ENCODE measurements at regions not wholly inside any gene's neighbourhood (a gene's known extent, or its start where the extent isn't known, plus 50 kb on each side); places are given as distances from the start of the nearest gene placed in this dataset.
"Not testable (repeated sequence)": the region's sequence is repeated elsewhere in the genome, so short reads cannot be mapped to it uniquely, and the experiment has no call there.

DNA sequence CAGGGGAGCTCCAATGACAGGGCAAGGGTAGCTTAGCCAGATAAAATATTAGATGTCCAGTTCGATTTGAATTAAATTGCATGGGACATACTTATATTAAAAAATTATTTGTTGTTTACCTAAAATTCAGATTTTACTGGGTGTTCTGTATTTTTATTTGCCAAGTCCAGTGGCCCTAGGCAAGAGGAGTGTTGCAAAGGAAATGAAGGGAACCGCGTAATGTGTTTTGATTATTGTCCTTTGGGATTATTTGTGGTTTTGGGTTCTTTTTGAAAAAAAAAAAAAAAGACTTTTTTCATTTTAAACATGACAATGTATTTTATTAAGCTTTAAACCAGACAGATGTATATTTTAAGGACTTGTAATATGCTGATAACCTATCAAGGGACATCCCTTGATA is 179.3 kb downstream of the C9orf152 start:
- DNase-seq: no peak

DNA sequence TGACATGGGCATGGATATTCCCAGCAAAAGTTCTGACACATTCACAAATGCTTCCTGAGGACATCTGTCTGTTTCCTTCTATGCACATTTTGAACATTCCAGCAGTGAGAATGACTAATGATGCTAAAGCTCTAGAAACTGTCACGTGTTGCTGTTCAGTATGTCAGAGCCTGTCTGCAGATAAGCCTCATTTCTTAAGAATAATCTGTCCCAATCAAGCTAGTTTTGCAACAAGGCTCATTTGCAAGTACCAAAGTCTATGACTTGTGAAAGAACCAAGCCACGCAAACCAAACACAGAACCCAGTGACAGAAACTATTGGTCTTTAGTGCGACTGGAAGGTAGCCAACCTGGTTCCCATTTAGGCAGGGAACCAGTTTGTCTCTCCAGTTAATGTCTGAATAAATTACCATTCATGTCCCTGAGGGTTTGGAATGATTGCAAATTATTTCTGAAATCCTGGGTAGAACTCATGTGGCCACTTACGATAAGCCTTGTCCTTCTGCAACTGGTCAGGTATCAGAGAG is 178.5 kb downstream of the C9orf152 start:
- no peak for DNase-seq

DNA sequence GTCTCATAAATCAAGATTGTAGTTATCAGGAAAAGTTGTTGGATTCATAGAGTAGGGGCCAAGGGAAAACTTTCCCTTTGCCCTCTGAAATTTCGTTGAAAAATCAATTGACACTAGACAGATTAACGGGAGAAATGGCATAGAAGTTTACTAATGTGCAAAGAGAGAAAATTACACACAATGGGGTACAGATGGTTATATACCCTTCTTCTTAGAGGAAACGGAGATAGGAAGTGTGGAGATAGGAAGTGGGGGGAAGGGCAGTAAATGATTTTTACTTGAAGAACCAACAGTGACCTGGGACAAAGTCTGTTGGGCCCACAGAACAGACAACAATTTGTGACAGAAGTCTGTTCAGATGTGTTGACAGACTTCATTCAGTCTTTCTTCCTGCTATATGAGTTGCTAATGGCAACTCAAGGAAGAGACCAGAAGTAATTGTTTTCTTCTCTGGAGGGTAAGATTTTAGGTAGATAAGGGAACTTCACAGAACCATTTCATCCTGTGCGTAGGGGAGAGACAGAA is 177.9 kb downstream of the C9orf152 start:
- no peak for DNase-seq

DNA sequence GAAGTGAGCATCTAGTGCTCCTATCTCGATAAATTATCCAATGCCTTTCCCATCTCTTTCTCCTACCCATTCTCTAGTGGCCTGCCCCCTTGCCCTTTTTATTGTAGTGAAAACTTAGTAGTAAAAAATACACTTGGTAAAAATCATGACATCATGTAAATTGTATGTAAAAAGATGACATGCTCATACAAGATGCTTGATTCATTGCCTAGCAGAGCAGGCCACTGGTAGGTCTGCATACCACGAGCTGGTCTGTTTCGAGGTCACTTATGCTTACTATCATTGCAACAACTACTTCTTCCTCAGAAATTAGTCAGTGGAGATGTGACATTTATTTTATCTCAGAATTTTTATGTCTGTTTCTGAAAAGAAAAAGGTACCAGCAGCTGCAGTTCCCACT is 177.3 kb downstream of the C9orf152 start:
- no peak for DNase-seq

DNA sequence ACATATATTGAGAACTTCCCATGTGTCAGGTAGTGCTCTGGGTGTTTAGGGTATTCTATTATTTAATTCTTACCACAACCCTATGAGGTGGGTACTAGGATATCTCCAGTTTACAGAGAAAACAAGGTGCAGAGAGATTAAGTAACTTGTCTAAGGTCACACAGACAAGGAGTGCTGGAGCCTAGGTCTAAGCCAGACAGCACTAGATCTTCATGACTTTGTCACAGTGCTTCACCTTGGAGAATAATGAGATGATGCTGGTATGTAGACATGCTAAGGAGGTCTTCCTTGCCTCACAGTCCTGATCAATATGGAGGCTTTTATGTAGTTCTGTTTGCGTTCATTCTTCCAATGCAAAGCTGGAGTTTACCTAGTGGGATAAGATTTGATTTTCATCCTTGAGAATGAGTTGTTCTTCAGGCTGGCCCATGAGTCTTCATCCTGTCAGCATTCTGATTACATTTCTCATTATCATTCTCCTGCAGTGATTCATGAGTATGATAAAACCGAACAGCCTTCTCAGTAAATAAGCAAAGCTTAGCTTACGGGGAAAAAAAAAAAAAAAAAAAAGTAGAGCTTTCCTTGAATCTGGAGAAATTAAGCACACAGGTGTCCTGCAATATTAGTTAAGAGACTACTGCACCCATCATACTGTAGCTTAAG is 176.3 kb downstream of the C9orf152 start:
- no peak for DNase-seq

DNA sequence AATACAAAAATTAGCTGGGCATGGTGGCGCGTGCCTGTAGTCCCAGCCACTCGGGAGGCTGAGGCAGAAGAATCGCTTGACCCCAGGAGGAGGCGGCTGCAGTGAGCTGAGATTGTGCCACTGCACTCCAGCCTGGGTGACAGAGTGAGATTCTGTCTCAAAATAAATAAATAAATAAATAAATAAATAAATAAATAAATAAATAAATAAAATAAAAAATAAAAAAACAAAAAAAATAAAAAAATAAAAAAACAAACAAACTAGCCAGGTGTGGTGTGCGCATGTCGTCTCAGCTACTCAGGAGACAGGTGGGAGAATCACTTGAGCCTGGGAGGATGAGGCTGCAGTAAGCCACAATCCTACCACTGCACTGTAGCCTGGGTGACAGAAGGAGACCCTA is 175.4 kb downstream of the C9orf152 start:
- not testable (repeated sequence) for DNase-seq

DNA sequence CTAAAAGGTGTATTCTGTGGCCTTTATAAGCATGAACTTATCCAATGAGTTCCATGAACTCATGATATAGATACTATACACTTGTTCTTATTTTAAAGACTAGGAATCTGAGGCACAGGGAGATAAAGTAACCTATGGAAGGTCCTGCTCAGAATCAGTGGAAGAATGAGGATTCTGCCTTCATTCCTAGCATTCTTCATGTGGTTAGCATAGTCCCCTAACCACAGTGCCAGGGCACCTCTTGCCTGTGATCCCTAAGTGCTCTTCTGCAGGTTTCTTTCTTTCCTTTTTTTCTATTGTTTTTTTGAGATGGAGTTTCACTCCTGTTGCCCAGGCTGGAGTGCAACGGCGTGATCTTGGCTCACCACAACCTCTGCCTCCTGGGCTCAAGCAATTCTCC is 174.1 kb downstream of the C9orf152 start:
- DNase-seq: no peak

DNA sequence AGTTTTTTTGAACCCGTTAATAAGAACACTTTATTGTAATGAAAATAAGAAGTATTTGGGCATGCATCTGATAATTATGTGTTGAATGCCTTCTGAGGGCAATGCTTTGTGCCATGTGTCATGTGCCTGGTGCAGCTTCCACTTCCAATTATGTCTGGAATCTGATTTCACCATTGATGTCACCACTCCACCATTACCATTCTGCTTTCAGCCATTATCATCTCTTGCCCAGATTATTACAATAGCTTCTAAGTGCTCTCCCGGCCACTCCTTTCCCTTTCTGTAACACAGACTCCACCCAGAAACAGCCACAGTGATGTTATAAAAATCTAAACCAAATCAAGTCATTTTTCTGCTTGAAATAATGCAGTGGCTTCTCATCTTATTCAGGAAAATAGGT is 171.7 kb downstream of the C9orf152 start:
- no peak for DNase-seq

DNA sequence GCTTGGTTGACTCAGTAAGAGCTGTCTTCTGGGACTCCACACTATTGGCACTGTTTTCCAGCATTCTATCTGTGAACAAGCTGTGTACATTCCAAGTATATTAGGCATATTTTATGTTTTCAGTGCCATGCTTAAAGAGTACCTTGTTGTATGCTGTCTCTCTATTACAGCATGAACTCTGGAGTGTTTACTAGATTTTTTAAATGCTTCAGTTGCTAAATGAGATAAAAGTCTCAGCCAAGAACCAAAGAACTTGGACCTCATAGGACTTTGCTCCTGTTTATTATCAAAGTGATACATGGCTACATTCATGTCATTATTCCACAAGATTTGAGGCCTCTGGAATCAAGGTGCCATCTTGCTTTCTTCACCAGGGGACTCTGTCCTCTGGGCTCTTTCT is 167.2 kb downstream of the C9orf152 start:
- DNase-seq: no peak

DNA sequence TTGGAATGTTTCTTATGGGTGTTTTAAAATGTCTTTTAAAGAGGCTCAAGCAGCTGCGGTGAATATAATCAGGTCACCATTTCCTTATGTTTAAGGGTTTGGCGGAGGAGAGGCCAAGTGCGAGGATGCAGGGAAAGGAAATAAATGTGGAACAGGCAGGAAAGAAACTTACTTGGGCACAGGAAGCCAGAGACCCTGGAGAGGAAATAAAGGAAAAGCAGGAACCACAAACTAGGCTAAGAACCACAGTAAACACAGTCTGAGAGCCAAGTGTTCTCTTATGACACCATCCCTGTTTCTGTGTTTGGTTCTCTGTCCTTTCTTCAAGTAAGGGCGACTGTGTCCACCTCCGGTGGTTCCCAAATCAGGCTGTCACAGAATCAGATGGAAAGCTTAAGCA is 166.5 kb downstream of the C9orf152 start:
- DNase-seq: no peak

DNA sequence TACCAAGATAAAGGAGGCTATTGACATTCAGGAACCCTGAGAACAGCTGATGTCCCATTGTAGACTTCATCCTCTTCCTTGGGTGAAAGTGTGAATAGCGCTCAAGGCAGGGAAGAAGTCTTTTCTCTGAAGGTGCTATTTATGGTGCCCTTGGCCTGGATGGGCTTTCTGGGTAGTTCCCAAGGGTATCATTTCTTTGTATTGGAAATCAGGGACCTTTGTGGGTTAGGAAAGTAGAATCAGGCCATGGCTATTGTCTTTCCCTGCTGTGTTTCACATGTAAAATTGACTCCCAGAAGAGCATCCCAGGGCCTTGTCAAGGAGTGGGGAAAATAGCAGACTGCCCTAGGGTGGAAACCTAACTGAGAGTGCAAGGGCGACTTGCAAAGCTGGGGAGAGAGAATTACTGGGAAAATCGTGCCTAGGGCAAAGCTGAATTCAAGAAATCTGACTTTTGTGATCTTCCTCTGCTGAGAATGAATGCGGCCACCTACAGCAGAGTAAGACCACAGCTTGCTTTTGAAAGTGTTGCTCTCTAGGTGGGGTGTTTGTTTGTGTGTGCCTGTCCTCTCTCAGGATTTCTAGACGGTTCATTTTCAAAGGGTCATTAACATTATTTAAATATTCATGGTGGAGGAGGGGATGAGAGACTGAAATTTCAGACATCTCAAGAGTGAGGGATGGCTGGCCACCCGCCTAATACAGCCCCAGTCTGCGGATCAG is 160.6 kb downstream of the C9orf152 start:
- no peak for DNase-seq

DNA sequence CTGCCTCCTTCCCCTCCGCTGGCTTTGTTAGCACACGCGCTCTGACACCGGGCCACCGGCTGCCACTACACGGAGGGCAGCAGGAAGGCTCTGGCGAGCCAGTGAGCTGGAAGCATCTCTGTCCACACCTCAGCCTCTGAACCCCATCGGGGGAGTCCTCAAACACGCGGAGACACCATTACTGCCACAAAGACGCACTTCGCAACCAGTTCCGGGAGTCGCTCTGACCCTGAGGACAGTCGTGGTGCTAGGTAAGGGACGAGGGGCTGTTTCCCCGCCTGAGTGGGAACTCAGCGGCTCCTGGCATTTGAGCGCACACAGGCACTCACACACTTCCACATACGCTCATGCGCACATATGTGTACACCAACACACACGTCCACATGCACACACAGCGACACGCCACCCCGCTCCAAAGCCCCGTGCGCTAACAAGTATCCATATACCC is 160.0 kb downstream of the C9orf152 start:
- no peak for DNase-seq

DNA sequence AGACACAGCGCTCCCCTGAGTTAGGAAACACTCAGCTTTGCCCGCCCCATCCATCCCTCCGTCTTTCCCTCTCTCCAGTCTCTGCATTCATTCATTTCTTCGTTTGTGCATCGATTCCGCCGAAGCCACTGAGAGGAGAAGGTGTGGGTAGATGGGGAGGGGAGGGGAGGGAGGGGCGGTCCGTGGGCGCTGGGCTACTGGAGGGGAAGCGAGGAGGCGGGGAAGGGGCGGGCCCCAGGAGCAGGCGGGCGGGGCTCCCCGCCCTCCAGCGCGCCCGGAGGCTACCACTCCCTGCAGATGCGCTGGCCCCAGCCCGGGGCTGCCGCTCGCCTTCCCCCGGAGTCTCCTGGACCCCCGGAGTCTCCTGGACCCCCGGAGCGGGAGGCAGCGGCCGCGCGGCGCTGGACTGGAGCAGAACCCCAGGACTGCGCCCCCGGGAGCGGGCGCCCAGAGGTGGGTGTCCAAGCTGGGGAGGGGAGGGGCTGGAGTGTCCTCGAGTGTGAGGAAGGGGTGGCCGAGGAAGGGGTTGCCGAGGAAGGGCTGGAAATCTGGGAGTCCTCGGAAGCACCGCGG is 159.5 kb downstream of the C9orf152 start:
- DNase-seq: peak; percentile 58

DNA sequence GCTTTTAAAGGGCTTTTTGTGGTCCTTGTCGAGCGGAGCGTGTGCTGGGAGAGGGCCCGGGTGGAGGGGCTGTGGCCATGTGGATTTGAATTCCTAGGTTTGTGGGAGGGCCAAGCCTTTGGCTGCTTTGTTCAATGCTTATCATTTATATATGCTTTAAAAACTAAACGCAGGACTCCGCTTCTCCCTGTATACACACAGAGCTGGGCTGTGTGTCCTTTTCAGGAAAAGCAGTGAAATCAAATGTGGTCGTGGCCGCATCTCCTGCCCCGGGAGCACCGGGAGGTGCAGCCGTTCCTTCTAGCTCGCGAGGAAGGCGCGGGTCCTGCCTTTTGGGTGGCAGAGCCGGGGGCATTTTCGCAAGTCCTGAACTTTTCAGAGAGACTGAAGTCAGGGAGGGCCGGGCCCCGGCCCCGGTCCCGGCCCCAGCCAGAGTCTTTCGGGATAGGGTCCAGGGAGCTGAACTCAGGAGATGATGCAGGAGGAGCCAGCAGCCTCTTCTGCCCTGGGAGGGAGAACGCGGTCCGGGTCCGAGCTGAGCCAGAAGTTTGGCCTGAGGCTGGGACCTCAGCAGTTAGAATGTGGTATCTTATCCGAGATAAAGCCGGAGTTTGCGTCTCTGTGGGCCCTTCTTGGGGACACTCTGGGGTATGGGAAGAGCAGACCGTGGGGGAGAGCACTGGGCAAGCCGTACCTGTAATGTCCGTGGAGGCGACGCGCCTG is 158.8 kb downstream of the C9orf152 start:
- DNase-seq: no peak

DNA sequence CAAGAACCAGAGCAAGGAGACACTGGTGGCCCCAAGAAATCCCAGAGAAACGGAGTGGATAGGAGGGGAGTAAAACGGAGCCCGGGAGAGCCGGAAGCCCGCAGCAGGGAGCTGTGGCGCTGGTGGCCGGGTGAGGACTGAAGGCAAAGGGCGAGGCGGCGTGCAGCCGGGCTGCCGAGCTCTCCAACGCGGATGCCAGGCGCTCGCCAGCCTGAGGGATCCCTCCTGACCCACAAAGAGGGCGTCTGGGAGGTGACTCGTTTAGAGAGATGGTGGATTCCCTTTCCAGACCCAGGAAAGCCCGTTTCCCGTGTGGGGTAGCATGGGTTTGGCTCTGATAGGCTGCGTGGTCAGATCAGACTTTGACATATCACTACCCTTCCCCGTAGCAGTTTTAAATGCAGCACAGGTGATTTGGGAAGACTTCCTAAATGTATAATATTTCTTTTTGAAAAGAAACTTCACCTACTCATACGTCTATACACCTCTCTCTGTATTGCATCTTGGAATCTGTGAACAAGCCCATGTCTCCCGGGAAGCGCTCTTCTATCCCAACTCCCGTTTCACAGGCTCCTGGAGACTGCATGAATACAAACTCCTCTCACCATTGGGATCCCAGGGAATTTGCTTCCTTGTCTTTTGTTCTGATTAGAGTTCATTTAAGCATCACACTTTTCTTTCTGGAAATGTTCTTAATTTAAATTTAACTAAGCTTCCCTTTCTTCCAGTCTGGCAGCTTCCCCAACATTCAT is 158.1 kb downstream of the C9orf152 start:
- DNase-seq: no peak

DNA sequence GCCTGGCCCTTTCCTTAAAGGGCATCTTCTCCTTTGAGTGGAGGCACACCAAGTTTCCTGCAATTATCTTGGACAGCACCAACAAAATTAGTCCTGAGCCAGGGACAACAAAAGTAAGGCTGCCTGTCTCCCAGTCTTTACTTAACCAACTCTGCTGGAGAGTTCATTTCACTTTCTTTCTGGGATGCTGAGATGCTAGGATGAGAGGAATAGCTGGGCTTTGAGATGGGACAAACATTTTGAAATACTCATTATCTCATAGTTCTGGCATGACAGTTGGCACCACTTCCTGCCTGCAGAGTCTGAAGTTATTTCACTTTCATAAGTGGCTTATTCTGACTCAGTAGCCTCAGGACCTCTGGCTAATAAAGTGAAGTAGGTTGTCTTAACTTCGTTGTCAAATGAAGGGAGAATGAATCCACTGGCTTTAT is 157.0 kb downstream of the C9orf152 start:
- no peak for DNase-seq

DNA sequence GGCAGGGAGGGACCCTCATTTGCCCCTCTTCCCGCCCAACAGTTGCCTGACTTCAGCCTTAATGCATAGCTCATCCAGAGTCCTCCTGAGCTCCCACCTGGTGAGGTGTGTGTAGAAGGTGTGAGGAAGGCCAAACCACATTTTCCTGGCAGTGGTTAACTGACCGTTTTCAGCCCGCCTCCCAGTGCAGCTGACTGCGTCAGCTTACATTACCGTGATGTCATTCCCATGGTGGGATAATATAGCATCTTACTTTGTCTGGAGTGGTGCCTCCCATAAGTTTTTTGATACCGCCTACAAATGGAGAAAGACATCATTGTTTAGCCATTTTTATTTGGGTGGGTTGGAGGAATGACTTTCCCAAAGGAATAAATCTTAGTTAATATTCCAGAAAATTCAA is 151.9 kb downstream of the C9orf152 start:
- no peak for DNase-seq

DNA sequence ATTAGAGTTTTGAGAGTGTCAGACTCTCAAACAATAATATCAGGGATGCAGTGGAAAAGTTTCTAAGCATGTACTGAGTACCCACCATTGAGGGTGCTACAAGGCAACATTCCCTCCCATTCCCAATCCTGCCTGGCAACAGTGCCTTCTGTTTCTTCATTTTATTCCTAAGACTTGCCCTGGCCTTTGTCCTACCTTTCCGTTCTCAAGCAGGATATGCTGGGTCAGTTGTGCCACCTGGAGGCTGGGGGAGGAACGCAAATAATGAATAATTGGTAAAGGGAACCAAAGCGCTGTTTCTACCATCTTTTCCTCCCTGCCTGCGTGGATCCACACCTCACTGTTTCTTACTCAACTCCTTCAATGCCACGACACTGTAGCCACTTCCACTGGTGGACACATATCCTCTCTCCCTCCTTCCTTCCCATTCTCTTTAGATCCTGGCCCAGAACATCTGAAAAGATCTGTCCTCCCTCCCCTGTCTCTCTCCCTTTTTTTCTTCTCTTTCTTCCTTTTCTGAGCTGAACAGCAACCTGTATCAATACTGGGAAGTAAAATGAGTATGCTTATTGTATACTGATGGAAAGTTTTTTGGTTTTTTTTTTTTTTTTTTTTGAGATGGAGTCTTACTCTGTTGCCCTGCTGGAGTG is 149.5 kb downstream of the C9orf152 start:
- peak; percentile 35 for DNase-seq

DNA sequence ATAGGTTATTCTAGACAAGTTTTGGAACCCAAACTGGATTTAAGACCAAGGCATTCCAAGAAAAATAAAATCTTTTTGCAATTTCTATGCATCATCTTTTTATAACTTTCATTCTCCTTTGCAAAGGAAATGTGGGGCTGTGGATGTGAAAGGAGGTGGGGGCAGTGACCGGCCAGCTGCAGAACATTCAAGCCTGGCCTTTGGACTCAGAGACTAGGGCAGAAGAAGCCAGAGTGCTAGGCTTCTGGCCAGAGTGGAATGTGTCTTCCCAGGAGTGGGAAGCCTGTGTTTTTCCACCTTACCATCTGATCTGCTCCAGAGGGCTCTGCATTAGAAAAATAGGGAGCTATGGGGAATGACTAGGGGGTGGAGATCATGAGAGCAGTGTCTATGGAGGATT is 148.5 kb downstream of the C9orf152 start:
- no peak for DNase-seq

DNA sequence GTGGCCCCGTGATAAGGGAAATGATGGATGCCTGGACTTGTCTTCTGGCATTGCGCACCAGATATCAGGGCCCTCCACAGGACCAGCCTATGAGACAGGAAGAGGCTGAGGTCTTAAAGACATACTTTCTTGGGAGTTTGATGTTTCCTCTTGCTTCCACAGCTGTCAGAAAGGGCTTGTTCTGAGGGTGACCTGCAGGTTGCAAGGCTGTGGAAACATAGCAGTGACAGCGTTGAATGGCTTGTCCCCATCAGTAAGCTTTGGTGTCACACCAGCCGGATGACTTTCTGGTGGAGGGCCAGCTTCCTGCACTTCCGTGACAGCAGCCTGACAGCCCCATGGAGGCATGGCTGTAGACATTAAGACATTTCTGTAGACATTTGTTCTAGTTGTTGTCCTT is 143.2 kb downstream of the C9orf152 start:
- no peak for DNase-seq

DNA sequence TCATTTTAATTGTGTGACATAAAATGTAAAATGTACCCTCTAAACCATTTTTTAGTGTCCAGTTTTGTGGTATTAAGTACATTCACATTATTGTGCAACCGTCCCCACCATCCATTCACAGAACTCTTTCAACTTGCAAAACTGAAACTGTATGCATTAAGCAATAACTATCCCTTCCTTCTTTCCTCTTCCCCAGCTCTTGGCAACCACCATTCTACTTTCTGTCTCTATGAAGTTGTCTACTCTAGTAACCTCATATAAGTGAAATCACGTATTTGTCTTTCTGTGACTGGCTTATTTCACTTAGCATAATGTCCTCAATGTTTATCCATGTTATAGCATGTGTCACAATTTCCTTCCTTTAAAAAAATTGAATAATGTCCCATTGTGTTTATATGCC is 142.4 kb downstream of the C9orf152 start:
- DNase-seq: no peak
